HEK293 (cell line): ENCODE measurements at regions not wholly inside any gene's neighbourhood (a gene's known extent, or its start where the extent isn't known, plus 50 kb on each side); places are given as distances from the start of the nearest gene placed in this dataset.

Source experiments
- SCRT2 ChIP-seq: fragments of 450-650 bp; formaldehyde crosslinking; IDR thresholded peaks from 2 replicates; pipeline ENCODE4 v1.5.1; 2016; ENCODE audit warnings: missing biosample characterization, missing genetic modification characterization
- ZNF391 ChIP-seq: fragments of 450-650 bp; formaldehyde crosslinking; IDR thresholded peaks from 2 replicates; pipeline ENCODE4 v1.5.1; 2016; ENCODE audit warnings: low read depth, missing biosample characterization, missing genetic modification characterization, borderline replicate concordance
- ZNF544 ChIP-seq: fragments of 450-650 bp; formaldehyde crosslinking; IDR thresholded peaks from 2 replicates; pipeline ENCODE4 v1.5.0; 2017; ENCODE audit warnings: missing biosample characterization, missing genetic modification characterization
- ZNF549 ChIP-seq: fragments of 450-650 bp; IDR thresholded peaks from 2 replicates; pipeline ENCODE4 v1.5.1; 2018; ENCODE audit warnings: missing biosample characterization, missing genetic modification characterization, mild to moderate bottlenecking, inconsistent platforms, moderate library complexity
- ZNF670 ChIP-seq: fragments of 450-650 bp; formaldehyde crosslinking; IDR thresholded peaks from 2 replicates; pipeline ENCODE4 v1.5.1; 2016; ENCODE audit warnings: missing biosample characterization, missing genetic modification characterization, low read depth
- TF ChIP-seq, protein P1 (sequence below): fragments of 450-650 bp; formaldehyde crosslinking; IDR thresholded peaks from 2 replicates; pipeline ENCODE4 v1.5.1; 2016; ENCODE audit warnings: missing biosample characterization, missing genetic modification characterization

DNA sequence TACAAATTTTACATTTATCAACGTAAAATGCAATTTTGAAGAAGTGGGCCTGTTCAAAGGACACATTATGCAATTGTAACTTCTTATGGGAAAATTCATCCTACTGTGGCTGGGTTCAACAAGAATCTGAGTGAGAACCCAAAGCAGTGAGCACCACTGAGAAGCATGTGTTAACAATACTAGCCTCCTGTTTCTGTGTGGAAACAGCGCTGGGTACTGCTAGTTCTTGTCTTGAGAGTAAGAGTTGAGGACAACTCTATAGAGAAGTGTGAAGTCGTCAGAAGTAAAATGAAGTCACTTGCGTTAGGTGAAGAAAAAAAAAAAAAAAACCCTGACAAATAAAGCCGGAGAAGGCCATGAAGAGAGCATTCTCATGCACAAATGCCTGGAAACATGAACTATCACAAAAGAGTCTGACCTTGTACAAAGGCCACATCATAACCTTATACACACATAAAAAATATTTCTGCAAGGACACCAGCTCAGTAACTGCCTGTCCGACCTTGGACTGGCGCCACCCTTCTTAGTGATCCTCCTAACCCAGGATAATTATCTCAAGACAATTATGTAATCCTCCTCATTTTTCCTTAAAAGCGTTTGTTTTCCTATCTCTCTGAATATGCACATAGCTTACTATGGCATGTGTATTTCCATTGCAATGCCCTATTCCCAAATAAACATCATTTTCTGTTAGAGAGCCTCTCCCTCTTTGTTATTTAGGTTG is 554.9 kb downstream of the HTR7 start:
- TF ChIP-seq ZNF391 (tag by site-specific recombination) = no peak
- TF ChIP-seq SCRT2 = no peak
- TF ChIP-seq ZNF670 (tag by site-specific recombination) = no peak
- no peak for TF ChIP-seq ZNF544
- TF ChIP-seq ZNF549 (tag by site-specific recombination) = no peak
- TF ChIP-seq, protein P1, sequence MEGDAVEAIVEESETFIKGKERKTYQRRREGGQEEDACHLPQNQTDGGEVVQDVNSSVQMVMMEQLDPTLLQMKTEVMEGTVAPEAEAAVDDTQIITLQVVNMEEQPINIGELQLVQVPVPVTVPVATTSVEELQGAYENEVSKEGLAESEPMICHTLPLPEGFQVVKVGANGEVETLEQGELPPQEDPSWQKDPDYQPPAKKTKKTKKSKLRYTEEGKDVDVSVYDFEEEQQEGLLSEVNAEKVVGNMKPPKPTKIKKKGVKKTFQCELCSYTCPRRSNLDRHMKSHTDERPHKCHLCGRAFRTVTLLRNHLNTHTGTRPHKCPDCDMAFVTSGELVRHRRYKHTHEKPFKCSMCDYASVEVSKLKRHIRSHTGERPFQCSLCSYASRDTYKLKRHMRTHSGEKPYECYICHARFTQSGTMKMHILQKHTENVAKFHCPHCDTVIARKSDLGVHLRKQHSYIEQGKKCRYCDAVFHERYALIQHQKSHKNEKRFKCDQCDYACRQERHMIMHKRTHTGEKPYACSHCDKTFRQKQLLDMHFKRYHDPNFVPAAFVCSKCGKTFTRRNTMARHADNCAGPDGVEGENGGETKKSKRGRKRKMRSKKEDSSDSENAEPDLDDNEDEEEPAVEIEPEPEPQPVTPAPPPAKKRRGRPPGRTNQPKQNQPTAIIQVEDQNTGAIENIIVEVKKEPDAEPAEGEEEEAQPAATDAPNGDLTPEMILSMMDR (tag by site-specific recombination) = no peak
